Posterior cingulate gyrus (tissue), 11 donors: ENCODE measurements at regions not wholly inside any gene's neighbourhood (a gene's known extent, or its start where the extent isn't known, plus 50 kb on each side); places are given as distances from the start of the nearest gene placed in this dataset.
A peak's percentile ranks its signal among the peaks of the same experiment; 100 is the strongest.

Experiments used
- DNase-seq, 10 donors: peaks; one replicate each; pipeline versions ENCODE4 v3.0.0 to v3.0.0-alpha.2; 2020 to 2021; ENCODE audit warnings: mixed read lengths in 3 of 10
- intact Hi-C: fragments of 100-400 bp; cut with DNase I; formaldehyde crosslinking; loops from one replicate; pipeline ENCODE4 v1.15.1; 2023

DNA sequence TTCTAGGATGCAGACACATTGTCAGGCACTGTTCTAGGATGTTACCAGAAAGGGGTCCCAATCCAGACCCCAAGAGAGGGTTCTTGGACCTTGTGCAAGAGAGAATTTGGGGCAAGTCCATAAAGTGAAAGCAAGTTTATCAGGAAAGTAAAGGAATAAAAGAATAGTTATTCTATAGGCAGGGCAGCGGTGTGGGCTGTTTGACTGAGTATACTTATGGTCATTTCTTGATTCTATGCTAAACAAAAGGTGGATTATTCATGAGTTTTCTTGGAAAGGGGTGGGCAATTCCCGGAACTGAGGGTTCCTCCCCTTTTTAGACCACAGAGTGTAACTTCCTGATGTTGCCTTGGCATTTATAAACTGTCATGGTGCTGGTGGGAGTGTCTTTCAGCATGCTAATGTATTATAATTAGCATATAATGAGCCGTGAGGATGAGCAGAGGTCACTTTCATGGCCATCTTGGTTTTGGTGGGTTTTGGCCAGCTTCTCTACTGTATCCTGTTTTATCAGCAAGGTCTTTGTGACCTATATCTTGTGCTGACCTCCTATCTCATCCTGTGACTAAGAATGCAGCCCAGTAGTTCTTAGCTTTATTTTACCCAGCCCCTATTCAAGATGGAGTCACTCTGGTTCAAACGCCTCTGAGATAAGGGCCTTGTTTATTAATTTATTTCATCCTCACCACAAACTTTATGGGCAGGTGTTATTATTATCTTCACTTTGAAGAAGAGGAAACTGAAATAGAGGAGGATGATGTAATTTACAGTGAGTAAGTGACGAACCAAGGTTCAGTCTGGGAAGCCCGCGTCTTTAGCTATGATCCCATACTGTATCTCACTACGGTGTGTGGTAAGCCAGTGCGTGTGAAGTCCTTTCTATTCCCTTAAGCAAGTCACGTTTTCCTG lies 186.0 kb upstream of the KLF4 start:
- DNase-seq: no peak
- intact Hi-C loops: no loop called here

DNA sequence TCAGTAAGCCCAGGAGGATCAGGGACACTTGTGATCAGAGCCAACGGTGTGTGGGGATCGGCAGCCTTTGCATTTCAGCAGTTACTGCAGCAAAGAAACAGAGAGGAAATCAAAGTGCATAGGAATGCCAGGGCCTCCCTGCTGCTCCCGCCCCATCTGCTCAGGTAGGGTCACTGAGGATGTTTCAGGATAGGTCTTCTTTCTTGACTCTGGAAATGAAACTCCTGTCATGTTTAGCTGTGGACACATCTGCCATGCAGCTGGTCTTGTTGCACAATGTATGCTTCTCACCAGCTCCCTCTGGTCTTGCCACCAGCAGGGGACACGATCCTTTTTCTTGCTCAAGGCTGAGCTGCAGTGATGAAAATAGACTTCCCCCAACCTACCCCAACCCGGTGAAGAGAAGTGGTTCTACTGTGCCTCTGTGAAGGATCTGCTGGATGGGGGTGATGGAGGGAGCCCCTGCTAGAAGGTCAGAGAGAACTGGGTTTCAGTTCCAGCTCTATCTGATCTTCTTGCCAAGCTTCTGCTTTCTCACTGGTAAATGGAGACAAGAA lies 185.2 kb upstream of the KLF4 start:
- intact Hi-C loops: no loop called here
- peak in 1 of 10 donors; percentile 25 for DNase-seq

DNA sequence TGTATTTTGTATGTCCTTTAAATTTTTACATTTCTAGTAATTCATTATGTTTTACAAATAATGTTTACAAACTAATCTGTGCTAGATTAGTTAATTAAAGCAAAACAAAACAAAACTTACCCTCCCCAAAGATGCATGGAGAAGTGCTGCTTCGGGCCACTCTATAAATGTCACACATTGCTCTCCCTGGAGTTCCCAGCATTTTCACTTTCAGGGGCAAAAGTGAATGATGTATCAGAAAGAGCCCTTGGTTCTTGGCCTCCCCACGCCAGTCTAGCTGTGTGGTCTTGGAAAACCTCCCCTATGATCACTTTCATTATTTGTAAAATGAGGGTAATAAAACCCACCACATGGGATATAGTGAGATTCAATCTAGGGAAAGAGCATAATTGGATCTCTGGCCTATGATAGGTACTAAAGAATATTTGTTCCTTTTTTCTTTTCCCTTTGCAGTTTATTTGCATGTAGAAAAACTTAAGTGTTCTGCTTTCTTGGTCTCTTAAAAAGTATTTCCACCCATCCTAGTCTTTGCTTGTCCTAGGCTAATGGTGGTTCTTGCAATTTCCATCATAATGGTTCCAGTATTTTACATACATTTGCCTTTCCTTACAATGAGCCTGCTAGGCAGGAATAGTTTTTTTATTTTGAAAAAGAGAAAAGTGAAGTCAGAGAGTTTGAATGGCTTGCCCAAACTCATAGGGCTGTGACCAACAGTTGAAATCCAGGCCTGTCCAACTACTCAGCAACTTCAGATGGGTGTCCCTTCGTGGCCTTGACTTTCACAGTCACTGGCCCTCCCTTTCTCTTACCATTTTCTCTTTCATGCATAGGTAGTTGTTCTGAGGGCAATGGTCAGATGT lies 184.5 kb upstream of the KLF4 start:
- intact Hi-C loops: no loop called here
- DNase-seq: no peak

DNA sequence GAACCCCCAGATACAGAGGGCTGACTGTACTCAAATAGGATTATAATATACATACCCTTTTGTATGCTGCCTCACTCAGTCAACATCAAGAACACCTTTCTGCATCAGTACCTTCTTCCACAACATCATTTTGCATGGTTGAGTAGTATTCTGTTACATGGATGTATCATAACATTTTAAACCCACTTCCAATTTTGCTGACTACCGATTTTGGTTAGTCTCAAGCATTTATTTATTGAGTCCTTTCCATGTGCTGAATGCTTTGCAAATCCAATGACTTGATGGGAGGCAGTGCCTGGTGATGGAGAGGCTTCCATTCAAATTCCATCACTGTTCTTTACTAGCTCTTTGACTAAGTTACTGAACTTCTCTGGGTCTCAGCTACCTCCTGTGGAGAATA lies 182.0 kb upstream of the KLF4 start:
- intact Hi-C loops: no loop called here
- no peak for DNase-seq

DNA sequence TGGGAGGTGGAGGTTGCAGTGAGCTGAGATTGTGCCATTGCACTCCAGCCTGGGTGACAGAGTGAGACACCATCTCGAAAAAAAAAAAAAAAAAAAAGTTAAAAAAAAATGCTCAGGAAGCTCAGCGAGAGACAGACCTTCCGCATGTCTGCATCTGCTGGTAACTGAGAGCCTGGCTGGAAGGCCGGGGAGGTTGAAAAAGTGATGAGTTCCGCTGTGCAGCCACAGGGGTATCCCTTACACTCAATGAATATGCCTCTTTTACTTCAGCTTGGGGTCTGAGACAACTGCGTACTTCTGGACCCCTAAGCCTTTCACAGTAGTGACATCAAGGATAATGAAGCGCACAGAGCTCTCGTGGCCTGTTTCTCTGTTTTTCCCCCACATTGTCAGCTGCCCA lies 179.9 kb upstream of the KLF4 start:
- no peak for DNase-seq
- intact Hi-C loops: no loop called here

DNA sequence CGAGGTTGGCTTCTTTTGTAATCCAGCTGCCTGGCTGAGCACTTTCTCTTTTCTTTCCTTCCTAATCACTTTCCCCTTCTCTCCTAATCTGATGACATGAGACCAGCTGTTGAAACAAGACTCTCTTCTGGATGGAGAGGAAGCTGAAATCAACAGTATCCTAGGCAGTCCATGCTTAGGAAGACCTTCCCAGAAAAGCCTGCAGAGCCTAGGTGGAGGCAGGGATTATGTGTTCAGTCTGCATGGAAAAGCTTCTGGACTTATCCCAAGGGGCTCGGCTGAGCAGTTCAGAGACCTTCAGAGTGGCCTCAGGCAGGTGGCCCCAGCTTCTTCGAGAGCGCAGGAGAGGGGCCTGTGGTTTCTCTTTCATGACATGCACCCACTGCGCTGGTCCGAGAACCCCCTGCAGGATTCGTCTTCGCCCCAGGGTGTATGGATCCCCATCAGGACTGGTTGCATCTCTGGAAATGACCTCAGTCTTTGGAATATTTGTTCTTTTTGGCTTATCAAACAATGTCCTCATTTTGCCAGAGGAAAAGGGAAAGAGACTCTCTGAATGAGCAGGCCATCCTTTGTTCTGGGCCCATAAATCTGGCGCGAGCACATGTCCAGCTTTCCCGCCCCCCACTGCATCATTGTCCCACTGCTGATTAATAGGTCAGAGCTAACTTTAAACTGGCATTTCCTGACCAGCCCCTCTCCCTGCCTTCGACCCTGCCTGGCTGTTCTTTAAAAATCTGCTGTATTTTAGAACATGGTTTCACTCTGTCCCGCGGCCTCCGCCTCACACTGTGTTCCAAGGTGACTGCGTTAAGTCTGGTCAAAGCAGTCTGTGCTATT lies 177.9 kb upstream of the KLF4 start:
- no peak for DNase-seq
- intact Hi-C loops: no loop called here

DNA sequence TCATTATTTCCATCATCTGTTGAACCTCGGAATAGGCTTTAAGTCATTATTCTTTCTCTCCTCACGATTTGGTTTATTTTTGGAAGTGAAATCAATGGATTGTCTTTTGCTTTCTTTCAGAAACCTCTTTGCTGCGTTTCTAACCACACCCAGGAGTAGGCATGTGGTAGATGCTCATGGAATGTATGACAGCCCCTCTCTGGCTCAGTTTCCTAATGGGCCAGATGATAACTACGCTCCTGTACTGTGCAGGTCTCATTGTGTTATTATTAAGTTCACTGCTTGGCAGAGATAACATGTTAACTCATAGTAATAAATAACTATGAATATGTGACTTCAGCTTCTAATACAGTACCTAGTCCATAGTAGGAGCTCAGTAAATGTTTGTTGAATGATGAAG lies 175.5 kb upstream of the KLF4 start:
- intact Hi-C loops: no loop called here
- DNase-seq: no peak

DNA sequence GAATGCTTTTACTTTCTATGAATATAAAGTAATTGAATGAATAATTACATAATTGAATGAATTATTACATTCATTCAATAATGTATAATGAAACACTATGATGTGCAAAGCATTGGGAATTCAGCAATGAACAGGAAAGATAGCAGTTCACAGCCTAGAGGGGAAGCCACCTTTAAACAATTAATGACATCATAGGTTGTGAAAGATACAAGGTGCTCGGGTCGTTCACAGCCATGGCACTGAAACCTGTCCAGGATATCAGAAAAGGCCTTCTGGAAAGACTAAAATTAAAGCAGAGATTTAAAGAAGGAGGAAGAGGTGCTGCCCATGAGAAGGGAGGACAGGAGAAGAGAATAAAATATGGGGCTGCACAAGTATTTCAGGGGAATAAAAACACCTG lies 171.4 kb upstream of the KLF4 start:
- intact Hi-C loops: no loop called here
- DNase-seq: no peak

DNA sequence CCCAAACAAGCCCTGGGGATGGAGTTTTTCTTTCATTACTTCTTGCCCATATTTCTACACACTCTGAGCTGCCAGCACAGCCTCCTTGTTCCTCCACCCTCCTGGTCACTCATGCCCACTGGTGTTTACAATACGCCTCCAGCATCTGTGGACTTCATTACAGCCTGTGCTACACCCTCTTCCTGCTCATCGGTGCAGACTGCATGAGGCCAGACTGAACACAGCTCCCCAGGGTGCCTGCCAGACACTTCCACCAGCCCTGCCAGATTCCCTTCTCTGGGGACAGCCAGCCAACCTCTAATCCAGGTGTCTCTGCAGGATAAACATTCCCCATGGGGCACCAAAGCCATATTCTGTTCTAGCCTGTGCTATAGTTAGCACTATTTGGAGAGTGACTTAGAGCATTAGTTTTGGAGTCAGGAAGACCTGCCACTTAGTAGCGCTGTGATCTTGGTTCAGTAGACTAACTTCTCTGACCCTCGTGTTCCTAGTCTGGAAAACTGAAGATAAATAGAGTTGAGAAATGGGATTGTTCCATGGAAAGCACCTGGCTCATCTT lies 163.8 kb upstream of the KLF4 start:
- DNase-seq: no peak
- intact Hi-C loops: no loop called here

DNA sequence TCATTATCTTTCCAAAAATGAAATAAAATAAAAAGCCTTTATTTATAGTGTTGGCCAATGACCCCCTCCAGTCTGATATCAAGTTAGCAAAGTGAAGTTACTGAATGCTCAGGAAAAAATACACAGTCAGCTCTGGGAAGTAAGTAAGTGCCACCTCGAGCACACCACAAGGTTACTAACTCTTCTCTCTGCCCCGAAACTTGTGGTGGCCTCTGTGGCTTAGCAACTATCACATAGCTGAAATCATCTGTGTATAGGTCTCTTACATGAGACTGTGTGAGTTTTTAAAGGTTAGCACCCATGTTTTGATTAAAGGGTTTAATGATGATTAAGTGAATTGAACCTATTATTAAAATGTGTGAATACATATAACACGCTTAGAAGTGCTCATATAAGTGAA lies 161.4 kb upstream of the KLF4 start:
- intact Hi-C loops: no loop called here
- no peak for DNase-seq

DNA sequence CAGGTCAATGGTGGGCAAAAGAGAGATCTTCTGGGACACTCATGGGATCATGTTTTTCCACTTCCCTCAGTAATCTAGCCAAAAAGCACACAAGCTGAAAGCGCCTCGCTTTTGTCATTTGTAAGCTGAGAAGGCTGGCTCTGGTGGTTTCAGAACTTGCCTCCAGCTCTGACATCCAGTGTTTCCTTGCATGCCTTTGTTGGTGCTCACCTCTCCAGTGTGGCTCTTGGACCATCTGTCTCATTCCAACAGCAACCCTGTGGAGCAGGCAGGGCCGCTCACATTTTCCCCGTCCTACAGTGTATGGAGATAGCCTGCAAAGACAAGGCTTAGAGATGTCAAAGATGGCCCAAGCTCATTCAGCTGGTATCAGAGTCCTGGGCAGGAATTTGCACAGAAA lies 160.8 kb upstream of the KLF4 start:
- intact Hi-C loops: no loop called here
- no peak for DNase-seq

DNA sequence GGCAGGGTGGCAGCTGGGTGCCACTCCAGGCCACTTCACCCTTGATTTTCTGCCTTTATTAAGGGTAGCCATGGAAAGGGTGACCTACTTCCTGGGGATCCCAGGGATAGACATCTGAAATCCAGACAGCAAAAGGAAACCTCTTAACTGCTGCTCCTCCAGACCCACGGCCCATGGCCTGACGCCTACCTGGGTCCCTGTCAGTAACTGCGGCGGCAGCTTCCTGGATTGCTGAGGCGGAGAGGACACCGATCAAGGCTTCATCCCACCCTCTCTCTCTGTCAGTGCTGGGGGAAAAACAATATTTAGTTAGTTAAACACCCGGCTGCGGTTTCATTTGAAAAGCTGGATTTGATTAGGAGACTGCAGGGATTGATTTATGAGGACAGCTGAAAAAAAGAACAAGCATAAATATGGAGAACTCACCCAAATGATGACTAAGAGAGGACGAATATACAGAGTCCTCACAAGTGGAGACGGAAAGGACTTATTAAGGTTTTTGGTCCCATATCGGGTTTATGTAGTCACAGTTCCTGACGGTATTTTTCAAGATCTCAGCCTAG lies 158.7 kb upstream of the KLF4 start:
- DNase-seq: no peak
- intact Hi-C loops: no loop called here

DNA sequence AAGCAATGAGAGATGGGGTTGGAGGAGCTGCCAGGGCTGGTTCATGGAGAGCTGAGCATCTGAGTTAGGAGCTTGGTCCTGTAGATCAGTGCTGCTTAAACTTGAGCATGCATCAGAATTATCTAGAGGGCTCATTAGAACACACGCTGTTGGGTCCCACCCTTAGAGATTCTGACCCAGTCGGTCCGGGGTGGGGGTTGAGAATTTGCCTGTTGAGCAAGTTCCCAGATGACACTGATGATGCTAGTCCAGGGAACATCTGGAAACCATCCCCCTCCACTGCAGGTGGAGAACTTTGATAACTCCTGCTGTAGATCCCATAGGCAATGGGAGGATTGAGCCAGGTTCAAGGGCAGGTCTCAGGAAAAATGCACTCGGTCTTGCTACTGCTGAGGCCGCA lies 158.0 kb upstream of the KLF4 start:
- DNase-seq: no peak
- intact Hi-C loops: no loop called here

DNA sequence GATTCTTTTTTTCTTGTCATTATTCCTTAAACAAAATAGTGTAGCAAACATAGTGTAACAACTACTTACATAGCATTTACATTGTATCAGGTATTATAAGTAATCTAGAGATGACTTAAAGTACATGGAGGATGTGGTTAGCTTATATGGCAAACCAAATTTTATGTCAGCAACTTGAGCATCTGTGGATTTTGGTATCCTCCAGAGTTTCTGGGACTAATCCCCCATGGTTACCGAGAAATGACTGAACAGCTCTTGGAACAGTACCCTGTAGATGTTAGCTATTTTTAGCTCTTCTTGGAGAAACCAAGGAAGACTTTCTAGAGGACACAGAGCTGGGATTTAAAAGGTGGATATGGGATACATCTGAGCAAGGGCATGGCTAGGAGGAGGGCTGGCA lies 157.6 kb upstream of the KLF4 start:
- no peak for DNase-seq
- intact Hi-C loops: no loop called here

DNA sequence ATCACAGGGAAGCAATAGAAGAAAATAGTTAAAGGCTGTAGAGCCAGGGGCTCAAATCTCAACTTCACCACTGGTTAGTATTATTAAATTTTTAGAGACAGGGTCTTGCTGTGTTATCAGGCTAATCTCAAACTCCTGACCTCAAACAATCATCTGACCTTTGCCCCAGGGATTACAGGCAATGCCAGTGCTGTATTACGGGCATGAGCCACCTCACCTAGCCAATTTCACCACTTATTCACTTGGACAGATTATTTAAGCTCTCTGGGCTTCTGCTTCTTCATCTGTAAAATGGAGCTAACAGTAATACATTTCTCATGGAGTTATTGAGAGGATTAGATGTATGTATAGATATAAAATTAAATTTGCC lies 155.9 kb upstream of the KLF4 start:
- no peak for DNase-seq
- intact Hi-C loops: no loop called here

DNA sequence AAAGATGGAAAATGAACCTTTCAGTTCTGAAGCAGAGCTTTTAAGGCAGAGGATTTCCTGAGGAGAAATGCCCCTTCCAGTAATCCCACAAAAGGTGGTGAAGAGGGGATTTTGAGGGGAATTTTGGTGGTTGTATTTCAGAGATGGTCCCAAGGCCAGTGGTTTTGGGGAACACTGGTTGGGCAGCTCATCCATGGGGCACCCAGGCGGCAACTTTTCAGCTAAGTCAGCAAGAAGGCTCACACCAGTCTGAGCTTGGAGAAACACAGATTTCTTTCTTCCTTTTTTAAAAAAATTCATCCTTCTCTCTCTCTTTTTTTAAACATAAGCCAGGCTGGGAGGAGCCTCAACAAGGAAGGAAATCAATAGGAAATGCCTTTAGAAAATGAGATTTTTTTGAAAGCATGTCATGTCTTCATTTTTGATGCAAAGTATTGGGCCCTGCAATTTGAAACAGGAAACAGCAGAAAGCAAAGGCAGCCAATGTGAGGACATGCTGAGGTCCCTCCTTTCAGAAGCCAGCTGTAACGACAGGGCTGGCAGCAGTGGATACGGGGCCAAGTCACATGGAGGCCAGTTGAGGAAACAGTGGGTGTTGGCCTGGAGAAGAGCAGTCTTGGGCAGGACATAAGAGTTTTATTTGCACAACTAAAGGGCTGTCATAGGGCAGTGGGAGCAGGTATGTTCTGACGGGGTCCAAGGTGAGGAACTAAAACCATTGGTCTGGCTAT lies 155.3 kb upstream of the KLF4 start:
- intact Hi-C loops: no loop called here
- peak in 1 of 10 donors; percentile 20 for DNase-seq

DNA sequence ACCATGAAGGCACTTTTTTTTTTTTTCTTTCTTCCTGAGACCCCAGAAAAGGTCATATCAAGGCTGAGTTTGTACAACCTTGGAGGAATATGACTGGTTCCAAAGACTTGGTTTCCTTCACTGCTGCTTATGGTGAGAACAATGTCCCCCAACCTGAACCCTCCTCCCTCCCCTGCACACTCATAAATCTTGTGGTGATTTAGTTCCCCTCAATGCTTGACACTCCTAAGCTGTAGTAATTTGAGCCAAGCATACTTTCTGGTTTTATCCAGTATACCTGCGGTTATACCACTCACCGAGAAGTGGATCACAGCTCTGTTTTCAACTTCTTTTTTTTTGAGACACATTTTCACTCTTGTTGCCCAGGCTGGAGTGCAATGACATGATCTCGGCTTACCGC lies 149.9 kb upstream of the KLF4 start:
- DNase-seq: no peak
- intact Hi-C loops: no loop called here

DNA sequence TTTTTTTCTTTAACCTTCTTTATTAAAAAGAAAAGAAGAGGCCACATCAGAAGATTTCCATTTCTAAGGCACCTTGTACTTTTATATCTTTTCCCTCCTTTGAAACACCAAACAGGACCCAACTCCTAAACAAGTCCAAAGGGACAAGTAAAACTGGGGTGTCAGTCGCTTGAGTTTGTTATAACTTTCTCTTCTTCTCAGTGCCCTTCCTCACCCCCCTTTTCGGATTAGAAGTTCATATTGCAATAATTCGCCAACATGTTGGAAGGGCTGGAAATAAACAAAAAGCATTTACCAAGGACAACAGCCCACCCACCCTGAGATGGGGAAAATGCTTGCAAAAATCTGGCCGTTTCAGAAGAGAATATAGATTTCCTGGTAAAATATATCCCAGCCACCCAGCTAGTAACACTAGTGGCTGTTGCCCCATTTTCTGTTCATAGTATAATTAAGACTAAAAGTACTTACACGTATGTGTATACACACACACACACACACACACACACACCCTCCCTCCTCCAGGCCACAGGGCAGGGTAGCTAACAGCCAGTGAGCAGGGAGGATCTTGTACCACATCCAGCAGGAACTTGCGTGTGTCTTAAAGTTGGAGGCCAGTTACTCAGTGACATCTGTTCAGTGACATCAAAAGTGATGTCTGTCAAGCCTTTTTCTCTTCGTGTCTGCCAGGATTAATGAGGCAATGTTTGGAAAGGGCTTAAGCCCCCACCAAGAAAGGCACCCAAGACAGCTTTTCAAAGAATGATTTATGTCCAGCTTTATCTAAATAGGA lies 149.1 kb upstream of the KLF4 start:
- intact Hi-C loops: no loop called here

More for the DNA sequence above, 149.1 kb upstream of the KLF4 start:
- no peak for DNase-seq
